ENCODE measurements at regions not wholly inside any gene's neighbourhood (a gene's known extent, or its start where the extent isn't known, plus 50 kb on each side); places are given as distances from the start of the nearest gene placed in this dataset.

DNA sequence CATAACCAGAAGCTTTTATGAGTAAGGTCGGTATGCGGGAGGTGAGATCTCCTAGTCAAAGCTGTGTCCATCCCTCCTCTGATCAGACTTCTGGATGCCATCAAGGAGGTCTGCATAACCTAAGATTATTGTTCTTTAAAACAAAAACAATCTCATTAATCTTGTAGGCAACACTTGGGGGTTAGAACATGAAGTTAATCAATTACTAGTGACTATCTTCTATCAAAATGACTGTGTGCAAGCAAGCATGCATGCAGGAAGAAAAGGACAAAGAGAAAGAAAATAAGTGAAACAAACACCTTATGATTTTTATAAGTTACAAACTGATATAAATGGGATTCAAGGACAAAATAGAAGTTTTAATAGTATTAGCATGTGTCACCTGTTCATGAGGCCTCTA lies 2435.9 kb upstream of the PCDH20 start:
- H3K4me2 ChIP-seq: no peak overlapping the region
- H3K36me3 ChIP-seq (ENCODE audit: insufficient read depth): no peaks in the 10 kb centered on the region
- no peak overlapping the region for H2AFZ ChIP-seq
- Mint-ChIP-seq H3K4me3 (no peak overlapping the region), H3K4me1 (no peaks in the 10 kb centered on the region), H3K27ac (no peak overlapping the region), H3K36me3 (ENCODE audit: low read depth) (no peaks in the 10 kb centered on the region), H3K27me3 (ENCODE audit: insufficient read depth, low read depth, poor library complexity) (peaks cover 4% of the 10 kb centered on the region), H3K9me3 (no peaks in the 10 kb centered on the region)
- TF ChIP-seq ZNF114 (CRISPR knock-in tag; IDR thresholded peaks at IDR 0.05) (no peak), EZH2phosphoT487 (IDR thresholded peaks at IDR 0.05; ENCODE audit: unreplicated experiment) (no peak), CREB1 (CRISPR knock-in tag; IDR thresholded peaks at IDR 0.05; ENCODE audit: low read depth) (no peak)
- no peaks in the 10 kb centered on the region for H3K9me2 ChIP-seq (ENCODE audit: insufficient read depth)
- H3K79me2 ChIP-seq (replicated peaks; ENCODE audit: insufficient read depth): no peaks in the 10 kb centered on the region
- DNase-seq (ENCODE audit: low spot score) (no peak), ATAC-seq (no peak)
- H3K4me3 ChIP-seq: no peak overlapping the region
- H3K27ac ChIP-seq (ENCODE audit: low read depth): no peak overlapping the region
- no peaks in the 10 kb centered on the region for H4K20me1 ChIP-seq (replicated peaks; ENCODE audit: insufficient read depth)
- H3K4me1 ChIP-seq (ENCODE audit: insufficient read depth): no peaks in the 10 kb centered on the region
- no peaks in the 10 kb centered on the region for H3F3A ChIP-seq (replicated peaks; ENCODE audit: low read depth)
- no peaks in the 10 kb centered on the region for H3K27me3 ChIP-seq (ENCODE audit: insufficient read depth)

DNA sequence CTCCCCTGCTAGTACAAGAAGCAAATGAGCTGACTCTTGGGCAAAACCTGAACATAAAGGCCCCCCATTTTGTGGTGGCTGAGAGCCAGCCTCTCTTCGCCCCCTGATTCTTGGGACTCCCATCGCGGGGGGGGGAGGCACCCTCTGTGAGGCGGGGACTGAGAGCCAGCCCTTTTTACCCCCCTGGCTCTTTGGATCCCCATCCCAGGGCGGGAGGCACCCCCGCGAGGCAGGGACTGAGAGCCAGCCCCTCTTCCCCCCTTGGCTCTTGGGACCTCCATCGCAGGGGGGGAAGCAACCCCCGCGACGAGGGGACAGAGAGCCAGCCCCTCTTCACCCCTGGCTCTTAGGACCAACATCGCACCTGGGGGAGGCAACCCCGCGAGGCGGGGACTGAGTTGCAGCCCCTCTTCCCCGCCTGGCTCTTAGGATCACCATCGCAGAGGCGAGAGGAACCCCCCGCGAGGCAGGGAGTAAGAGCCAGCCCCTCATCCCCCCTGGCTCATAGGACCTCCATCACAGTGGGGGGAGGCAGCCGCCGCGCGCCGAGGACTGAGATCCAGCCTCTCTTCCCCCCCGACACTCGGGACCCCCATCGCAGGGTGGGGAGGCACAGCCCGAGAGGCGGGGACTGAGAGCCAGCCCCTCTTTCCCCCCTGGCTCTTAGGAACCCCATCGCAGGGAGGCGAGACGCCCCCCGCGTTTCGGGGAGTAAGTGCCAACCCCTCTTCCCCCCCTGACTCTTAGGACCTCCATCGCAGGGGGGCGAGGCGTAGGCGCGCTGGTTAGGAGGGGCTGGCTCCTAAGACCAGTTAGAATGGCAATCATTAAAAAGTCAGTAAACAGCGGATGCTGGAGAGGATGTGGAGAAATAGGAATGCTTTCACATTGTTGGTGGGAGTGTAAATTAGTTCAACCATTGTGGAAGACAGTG lies 2428.4 kb upstream of the PCDH20 start:
- Histone ChIP-seq H3F3A (replicated peaks; ENCODE audit: low read depth) (no peaks in the 10 kb centered on the region), H3K27me3 (ENCODE audit: insufficient read depth) (no peaks in the 10 kb centered on the region), H3K4me3 (no peak overlapping the region), H3K27ac (ENCODE audit: low read depth) (no peak overlapping the region), H3K4me2 (no peak overlapping the region), H3K4me1 (ENCODE audit: insufficient read depth) (no peaks in the 10 kb centered on the region), H3K9me2 (ENCODE audit: insufficient read depth) (no peaks in the 10 kb centered on the region), H3K79me2 (replicated peaks; ENCODE audit: insufficient read depth) (no peaks in the 10 kb centered on the region), H4K20me1 (replicated peaks; ENCODE audit: insufficient read depth) (no peaks in the 10 kb centered on the region), H3K36me3 (ENCODE audit: insufficient read depth) (no peaks in the 10 kb centered on the region), H2AFZ (no peak overlapping the region)
- H3K27me3 Mint-ChIP-seq (ENCODE audit: insufficient read depth, low read depth, poor library complexity): peaks cover 8% of the 10 kb centered on the region
- no peak overlapping the region for H3K4me3 Mint-ChIP-seq
- no peak overlapping the region for H3K27ac Mint-ChIP-seq
- DNase-seq (ENCODE audit: low spot score): no peak
- H3K9me3 Mint-ChIP-seq: peaks cover 20% of the 10 kb centered on the region; the same call in 2 of the 3 replicates
- peaks cover 2% of the 10 kb centered on the region; the same call in 2 of the 3 replicates for H3K36me3 Mint-ChIP-seq (ENCODE audit: low read depth)
- H3K4me1 Mint-ChIP-seq: no peaks in the 10 kb centered on the region
- ATAC-seq: no peak
- no peak for TF ChIP-seq EZH2 (IDR thresholded peaks at IDR 0.05; ENCODE audit: low read depth, unreplicated experiment)
- TF ChIP-seq, protein P1, sequence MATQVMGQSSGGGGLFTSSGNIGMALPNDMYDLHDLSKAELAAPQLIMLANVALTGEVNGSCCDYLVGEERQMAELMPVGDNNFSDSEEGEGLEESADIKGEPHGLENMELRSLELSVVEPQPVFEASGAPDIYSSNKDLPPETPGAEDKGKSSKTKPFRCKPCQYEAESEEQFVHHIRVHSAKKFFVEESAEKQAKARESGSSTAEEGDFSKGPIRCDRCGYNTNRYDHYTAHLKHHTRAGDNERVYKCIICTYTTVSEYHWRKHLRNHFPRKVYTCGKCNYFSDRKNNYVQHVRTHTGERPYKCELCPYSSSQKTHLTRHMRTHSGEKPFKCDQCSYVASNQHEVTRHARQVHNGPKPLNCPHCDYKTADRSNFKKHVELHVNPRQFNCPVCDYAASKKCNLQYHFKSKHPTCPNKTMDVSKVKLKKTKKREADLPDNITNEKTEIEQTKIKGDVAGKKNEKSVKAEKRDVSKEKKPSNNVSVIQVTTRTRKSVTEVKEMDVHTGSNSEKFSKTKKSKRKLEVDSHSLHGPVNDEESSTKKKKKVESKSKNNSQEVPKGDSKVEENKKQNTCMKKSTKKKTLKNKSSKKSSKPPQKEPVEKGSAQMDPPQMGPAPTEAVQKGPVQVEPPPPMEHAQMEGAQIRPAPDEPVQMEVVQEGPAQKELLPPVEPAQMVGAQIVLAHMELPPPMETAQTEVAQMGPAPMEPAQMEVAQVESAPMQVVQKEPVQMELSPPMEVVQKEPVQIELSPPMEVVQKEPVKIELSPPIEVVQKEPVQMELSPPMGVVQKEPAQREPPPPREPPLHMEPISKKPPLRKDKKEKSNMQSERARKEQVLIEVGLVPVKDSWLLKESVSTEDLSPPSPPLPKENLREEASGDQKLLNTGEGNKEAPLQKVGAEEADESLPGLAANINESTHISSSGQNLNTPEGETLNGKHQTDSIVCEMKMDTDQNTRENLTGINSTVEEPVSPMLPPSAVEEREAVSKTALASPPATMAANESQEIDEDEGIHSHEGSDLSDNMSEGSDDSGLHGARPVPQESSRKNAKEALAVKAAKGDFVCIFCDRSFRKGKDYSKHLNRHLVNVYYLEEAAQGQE (IDR thresholded peaks at IDR 0.05; ENCODE audit: unreplicated experiment): no peak
- no peak for TF ChIP-seq ZNF331 (CRISPR knock-in tag; IDR thresholded peaks at IDR 0.05; ENCODE audit: low read depth)
- no peak for TF ChIP-seq ZNF114 (CRISPR knock-in tag; IDR thresholded peaks at IDR 0.05)
- TF ChIP-seq, protein P2, sequence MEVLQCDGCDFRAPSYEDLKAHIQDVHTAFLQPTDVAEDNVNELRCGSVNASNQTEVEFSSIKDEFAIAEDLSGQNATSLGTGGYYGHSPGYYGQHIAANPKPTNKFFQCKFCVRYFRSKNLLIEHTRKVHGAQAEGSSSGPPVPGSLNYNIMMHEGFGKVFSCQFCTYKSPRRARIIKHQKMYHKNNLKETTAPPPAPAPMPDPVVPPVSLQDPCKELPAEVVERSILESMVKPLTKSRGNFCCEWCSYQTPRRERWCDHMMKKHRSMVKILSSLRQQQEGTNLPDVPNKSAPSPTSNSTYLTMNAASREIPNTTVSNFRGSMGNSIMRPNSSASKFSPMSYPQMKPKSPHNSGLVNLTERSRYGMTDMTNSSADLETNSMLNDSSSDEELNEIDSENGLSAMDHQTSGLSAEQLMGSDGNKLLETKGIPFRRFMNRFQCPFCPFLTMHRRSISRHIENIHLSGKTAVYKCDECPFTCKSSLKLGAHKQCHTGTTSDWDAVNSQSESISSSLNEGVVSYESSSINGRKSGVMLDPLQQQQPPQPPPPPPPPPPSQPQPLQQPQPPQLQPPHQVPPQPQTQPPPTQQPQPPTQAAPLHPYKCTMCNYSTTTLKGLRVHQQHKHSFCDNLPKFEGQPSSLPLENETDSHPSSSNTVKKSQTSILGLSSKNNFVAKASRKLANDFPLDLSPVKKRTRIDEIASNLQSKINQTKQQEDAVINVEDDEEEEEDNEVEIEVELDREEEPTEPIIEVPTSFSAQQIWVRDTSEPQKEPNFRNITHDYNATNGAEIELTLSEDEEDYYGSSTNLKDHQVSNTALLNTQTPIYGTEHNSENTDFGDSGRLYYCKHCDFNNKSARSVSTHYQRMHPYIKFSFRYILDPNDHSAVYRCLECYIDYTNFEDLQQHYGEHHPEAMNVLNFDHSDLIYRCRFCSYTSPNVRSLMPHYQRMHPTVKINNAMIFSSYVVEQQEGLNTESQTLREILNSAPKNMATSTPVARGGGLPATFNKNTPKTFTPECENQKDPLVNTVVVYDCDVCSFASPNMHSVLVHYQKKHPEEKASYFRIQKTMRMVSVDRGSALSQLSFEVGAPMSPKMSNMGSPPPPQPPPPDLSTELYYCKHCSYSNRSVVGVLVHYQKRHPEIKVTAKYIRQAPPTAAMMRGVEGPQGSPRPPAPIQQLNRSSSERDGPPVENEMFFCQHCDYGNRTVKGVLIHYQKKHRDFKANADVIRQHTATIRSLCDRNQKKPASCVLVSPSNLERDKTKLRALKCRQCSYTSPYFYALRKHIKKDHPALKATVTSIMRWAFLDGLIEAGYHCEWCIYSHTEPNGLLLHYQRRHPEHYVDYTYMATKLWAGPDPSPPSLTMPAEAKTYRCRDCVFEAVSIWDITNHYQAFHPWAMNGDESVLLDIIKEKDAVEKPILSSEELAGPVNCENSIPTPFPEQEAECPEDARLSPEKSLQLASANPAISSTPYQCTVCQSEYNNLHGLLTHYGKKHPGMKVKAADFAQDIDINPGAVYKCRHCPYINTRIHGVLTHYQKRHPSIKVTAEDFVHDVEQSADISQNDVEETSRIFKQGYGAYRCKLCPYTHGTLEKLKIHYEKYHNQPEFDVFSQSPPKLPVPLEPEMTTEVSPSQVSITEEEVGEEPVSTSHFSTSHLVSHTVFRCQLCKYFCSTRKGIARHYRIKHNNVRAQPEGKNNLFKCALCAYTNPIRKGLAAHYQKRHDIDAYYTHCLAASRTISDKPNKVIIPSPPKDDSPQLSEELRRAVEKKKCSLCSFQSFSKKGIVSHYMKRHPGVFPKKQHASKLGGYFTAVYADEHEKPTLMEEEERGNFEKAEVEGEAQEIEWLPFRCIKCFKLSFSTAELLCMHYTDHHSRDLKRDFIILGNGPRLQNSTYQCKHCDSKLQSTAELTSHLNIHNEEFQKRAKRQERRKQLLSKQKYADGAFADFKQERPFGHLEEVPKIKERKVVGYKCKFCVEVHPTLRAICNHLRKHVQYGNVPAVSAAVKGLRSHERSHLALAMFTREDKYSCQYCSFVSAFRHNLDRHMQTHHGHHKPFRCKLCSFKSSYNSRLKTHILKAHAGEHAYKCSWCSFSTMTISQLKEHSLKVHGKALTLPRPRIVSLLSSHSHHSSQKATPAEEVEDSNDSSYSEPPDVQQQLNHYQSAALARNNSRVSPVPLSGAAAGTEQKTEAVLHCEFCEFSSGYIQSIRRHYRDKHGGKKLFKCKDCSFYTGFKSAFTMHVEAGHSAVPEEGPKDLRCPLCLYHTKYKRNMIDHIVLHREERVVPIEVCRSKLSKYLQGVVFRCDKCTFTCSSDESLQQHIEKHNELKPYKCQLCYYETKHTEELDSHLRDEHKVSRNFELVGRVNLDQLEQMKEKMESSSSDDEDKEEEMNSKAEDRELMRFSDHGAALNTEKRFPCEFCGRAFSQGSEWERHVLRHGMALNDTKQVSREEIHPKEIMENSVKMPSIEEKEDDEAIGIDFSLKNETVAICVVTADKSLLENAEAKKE (CRISPR knock-in tag; IDR thresholded peaks at IDR 0.05): no peak
- no peak for TF ChIP-seq STAT1 (IDR thresholded peaks at IDR 0.05; ENCODE audit: unreplicated experiment)
- TF ChIP-seq, protein P3, sequence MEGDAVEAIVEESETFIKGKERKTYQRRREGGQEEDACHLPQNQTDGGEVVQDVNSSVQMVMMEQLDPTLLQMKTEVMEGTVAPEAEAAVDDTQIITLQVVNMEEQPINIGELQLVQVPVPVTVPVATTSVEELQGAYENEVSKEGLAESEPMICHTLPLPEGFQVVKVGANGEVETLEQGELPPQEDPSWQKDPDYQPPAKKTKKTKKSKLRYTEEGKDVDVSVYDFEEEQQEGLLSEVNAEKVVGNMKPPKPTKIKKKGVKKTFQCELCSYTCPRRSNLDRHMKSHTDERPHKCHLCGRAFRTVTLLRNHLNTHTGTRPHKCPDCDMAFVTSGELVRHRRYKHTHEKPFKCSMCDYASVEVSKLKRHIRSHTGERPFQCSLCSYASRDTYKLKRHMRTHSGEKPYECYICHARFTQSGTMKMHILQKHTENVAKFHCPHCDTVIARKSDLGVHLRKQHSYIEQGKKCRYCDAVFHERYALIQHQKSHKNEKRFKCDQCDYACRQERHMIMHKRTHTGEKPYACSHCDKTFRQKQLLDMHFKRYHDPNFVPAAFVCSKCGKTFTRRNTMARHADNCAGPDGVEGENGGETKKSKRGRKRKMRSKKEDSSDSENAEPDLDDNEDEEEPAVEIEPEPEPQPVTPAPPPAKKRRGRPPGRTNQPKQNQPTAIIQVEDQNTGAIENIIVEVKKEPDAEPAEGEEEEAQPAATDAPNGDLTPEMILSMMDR (conservative IDR thresholded peaks at IDR 0.05; ENCODE audit: low read depth in 2 of 2): no peak

Measured in GM23338 (cell line).